Brain microvascular endothelial cell (primary cell): ENCODE measurements at regions not wholly inside any gene's neighbourhood (a gene's known extent, or its start where the extent isn't known, plus 50 kb on each side); places are given as distances from the start of the nearest gene placed in this dataset.

Source experiments
- DNase-seq: peaks from one replicate; pipeline ENCODE4 v3.0.0-alpha.2; 2020
- H3K27ac ChIP-seq: fragments of 250-450 bp; sonication (Bioruptor Pico); 2 replicates; pipeline ENCODE4 v1.5.1; 2020; ENCODE audit warnings: mild to moderate bottlenecking, moderate library complexity
- H3K27me3 ChIP-seq: fragments of 250-450 bp; sonication (Bioruptor Pico); replicated peaks from 2 replicates; pipeline ENCODE4 v1.5.1; 2020; ENCODE audit warnings: mild to moderate bottlenecking
- H3K36me3 ChIP-seq: fragments of 250-450 bp; sonication (Bioruptor Pico); replicated peaks from 2 replicates; pipeline ENCODE4 v1.5.1; 2020; ENCODE audit warnings: mild to moderate bottlenecking
- H3K4me3 ChIP-seq: 2 replicates; pipeline ENCODE4 v1.5.1; 2011; ENCODE audit warnings: low read depth, mild to moderate bottlenecking, control low read depth, low read length, moderate library complexity
- CTCF ChIP-seq: IDR thresholded peaks from 2 replicates; pipeline ENCODE4 v1.5.1; 2011; ENCODE audit warnings: low read depth, mild to moderate bottlenecking, moderate library complexity, low read length, control low read depth, inconsistent platforms; ENCODE audit errors: missing control alignments
- in situ Hi-C: cut with HindIII; loops from 2 replicates; pipeline ENCODE4 v1.10.0; 2017; ENCODE audit warnings: low sequenced_read_pairs, low pct_ligation_motif_present

- H3K4me3 ChIP-seq, result no peak overlapping the region
- no peaks in the 10 kb centered on the region for H3K27me3 ChIP-seq
- H3K27ac ChIP-seq, result no peak overlapping the region
- no peaks in the 10 kb centered on the region for H3K36me3 ChIP-seq
- TF ChIP-seq CTCF, result no peak
- in situ Hi-C loops, result no loop called here
- no peak for DNase-seq
Observed at GRCh38 chr13:63297163-63297562, 1881.5 kb upstream of the PCDH20 start.

- in situ Hi-C loops, result no loop called here
- H3K27ac ChIP-seq, result no peak overlapping the region
- H3K4me3 ChIP-seq, result no peak overlapping the region
- no peak for DNase-seq
- no peaks in the 10 kb centered on the region for H3K36me3 ChIP-seq
- H3K27me3 ChIP-seq, result no peaks in the 10 kb centered on the region
- no peak for TF ChIP-seq CTCF
Observed at GRCh38 chr13:63291701-63292100, 1876.1 kb upstream of the PCDH20 start.

- Histone ChIP-seq H3K4me3 (no peak overlapping the region), H3K36me3 (no peaks in the 10 kb centered on the region), H3K27me3 (no peaks in the 10 kb centered on the region), H3K27ac (no peak overlapping the region)
- no peak for TF ChIP-seq CTCF
- in situ Hi-C loops, result no loop called here
- DNase-seq, result no peak
Observed at GRCh38 chr13:63288576-63288975, 1872.9 kb upstream of the PCDH20 start.

GRCh38 chr13:63287926-63288325 lies 1872.3 kb upstream of the PCDH20 start:
- H3K4me3 ChIP-seq, result no peak overlapping the region
- no peak for DNase-seq
- no peaks in the 10 kb centered on the region for H3K36me3 ChIP-seq
- H3K27ac ChIP-seq, result no peak overlapping the region
- no peaks in the 10 kb centered on the region for H3K27me3 ChIP-seq
- TF ChIP-seq CTCF, result no peak
- in situ Hi-C loops, result no loop called here

GRCh38 chr13:63285426-63285825 lies 1869.8 kb upstream of the PCDH20 start:
- H3K36me3 ChIP-seq, result no peaks in the 10 kb centered on the region
- DNase-seq, result no peak
- no peak overlapping the region for H3K4me3 ChIP-seq
- in situ Hi-C loops, result no loop called here
- no peaks in the 10 kb centered on the region for H3K27me3 ChIP-seq
- H3K27ac ChIP-seq, result no peak overlapping the region
- TF ChIP-seq CTCF, result no peak

GRCh38 chr13:63279136-63279535 lies 1863.5 kb upstream of the PCDH20 start:
- Histone ChIP-seq H3K36me3 (no peaks in the 10 kb centered on the region), H3K27ac (no peak overlapping the region), H3K27me3 (no peaks in the 10 kb centered on the region), H3K4me3 (no peak overlapping the region)
- in situ Hi-C loops, result no loop called here
- DNase-seq, result no peak
- no peak for TF ChIP-seq CTCF
